ENCODE measurements at regions not wholly inside any gene's neighbourhood (a gene's known extent, or its start where the extent isn't known, plus 50 kb on each side); places are given as distances from the start of the nearest gene placed in this dataset.

DNA sequence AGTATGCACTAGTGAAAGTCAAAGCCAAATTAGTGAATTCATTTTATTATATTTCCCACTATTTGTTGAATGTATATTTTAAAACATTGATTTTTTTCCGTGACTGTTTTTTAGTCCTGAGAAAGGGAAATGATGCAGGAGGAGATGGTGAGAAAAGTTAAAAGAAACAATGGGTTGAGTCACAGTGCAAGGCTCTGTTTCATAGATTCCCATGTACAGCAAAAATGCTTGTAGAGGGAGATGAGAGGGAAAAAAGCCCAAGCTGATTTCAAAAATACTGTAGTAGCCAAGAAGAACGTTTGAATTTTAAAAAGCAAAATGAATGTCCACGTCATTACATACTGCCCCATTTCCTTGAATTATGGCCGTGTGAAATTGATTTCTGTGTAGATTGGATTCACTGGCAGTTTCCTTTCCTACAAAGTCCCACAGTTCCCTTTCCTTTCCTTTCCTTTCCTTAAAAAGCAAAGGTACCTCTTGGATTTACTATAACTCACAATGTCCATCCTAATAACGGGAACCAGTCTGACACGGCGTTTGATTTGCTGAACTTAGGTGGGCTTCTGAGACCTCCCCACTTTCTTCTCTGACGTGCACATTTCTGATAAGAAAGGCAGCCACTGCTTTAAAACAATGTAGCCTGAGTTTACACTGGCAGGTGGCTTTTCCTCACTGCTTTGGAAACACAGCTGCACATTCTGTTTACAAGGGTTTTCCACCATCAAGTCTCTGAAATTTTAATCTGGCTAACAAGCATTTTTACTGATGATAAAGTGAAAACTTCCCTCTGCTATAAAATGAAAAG is 63.7 kb downstream of the SPCS3 start:
- no peak for ATAC-seq
- Histone ChIP-seq H3K9me3 (no peaks in the 10 kb centered on the region), H3K4me3 (no peak overlapping the region), H3K36me3 (no peaks in the 10 kb centered on the region), H3K27ac (no peak overlapping the region), H3K27me3 (no peaks in the 10 kb centered on the region), H3K4me1 (no peaks in the 10 kb centered on the region)
- DNase-seq, result no peak
- TF ChIP-seq, protein P1, sequence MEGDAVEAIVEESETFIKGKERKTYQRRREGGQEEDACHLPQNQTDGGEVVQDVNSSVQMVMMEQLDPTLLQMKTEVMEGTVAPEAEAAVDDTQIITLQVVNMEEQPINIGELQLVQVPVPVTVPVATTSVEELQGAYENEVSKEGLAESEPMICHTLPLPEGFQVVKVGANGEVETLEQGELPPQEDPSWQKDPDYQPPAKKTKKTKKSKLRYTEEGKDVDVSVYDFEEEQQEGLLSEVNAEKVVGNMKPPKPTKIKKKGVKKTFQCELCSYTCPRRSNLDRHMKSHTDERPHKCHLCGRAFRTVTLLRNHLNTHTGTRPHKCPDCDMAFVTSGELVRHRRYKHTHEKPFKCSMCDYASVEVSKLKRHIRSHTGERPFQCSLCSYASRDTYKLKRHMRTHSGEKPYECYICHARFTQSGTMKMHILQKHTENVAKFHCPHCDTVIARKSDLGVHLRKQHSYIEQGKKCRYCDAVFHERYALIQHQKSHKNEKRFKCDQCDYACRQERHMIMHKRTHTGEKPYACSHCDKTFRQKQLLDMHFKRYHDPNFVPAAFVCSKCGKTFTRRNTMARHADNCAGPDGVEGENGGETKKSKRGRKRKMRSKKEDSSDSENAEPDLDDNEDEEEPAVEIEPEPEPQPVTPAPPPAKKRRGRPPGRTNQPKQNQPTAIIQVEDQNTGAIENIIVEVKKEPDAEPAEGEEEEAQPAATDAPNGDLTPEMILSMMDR (IDR thresholded peaks at IDR 0.05), result no peak
- intact Hi-C loops (cut with DNase I), result loop anchor here (10.0 kb wide), 1 partner anchor 661 kb away; no protein-coding TSS in a partner anchor

DNA sequence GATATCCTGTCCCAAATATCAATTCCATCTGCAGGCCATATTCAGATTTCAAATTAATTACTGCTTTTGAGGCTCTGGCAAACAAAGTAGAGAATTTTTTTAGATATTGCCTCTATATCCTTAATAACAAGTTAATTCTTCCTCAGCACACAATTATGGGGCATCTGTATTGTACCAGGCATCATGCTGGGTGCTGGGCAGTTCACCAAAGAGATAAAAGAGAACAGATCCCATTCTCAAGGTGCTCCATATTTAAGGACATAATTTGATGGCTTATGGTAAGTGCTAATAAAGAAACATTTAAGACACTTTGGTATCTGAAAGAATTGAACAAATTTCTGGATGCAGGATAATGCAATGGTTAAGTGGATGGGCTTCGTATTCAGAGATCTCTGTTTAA is 65.8 kb downstream of the SPCS3 start:
- no peak overlapping the region for H3K27ac ChIP-seq
- H3K4me1 ChIP-seq, result no peaks in the 10 kb centered on the region
- H3K4me3 ChIP-seq, result no peak overlapping the region
- H3K27me3 ChIP-seq, result no peaks in the 10 kb centered on the region
- no peaks in the 10 kb centered on the region for H3K9me3 ChIP-seq
- H3K36me3 ChIP-seq, result no peaks in the 10 kb centered on the region
- intact Hi-C loops (cut with DNase I), result loop anchor here (10.0 kb wide), 1 partner anchor 659 kb away; no protein-coding TSS in a partner anchor
- ATAC-seq, result no peak
- no peak for DNase-seq
- TF ChIP-seq, protein P1 (IDR thresholded peaks at IDR 0.05), result no peak

DNA sequence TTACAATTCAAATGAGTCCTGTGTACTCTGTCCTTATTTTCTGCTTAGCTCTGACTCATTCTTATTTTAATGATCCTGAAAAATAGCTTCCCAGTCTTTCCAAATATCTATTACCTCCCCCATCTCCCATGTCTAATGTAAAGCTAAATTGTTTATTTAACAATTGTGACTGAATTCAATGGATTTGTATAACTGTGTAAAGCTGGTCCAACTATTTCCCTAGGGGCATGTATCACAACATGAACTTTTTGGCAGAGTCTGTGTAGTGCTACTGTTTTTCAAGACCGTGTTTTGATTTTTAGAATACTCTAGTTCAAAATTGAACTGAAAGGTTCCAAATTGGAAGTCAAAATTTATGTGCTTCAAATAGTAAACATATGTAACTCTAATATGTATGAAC is 67.8 kb downstream of the SPCS3 start:
- DNase-seq (no peak), ATAC-seq (no peak)
- no peaks in the 10 kb centered on the region for H3K36me3 ChIP-seq
- intact Hi-C loops (cut with DNase I), result loop anchor here (10.0 kb wide), 1 partner anchor 657 kb away; no protein-coding TSS in a partner anchor
- no peak overlapping the region for H3K27ac ChIP-seq
- no peaks in the 10 kb centered on the region for H3K27me3 ChIP-seq
- no peak overlapping the region for H3K4me3 ChIP-seq
- no peaks in the 10 kb centered on the region for H3K9me3 ChIP-seq
- TF ChIP-seq, protein P1 (IDR thresholded peaks at IDR 0.05), result no peak
- H3K4me1 ChIP-seq, result no peaks in the 10 kb centered on the region

DNA sequence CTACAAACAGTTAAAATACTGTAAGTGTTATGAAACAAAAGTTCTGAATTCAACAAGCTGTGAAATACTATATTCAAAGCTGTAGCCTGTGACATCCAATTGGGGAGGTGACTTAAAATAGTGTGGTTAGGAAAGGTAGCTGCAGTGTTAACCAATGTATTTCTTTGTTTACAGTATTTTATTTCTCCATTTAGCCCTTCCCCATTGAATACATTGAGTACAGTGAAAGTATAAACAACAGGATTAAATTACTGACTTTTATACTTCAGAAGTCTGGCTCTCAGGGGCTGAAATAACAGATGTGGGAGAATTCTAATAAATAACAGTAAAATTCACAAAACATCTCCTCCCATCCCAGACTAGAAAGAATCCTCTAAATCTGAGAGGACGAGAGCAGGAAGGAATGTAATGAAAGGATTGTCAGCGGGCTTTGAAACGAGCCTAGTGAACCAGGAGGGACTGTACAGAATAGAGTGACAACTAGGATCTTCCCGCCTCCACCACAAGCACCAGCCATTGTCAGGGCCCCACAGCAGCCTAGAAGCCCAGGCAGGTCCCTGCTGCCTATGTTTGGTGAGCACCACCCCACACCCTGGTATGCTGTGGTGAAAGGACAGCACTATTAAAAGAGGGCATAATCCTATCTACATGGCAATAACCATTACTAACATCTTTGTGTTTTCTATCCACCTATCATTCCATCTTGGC is 73.7 kb downstream of the SPCS3 start:
- no peaks in the 10 kb centered on the region for H3K36me3 ChIP-seq
- DNase-seq, result no peak

DNA sequence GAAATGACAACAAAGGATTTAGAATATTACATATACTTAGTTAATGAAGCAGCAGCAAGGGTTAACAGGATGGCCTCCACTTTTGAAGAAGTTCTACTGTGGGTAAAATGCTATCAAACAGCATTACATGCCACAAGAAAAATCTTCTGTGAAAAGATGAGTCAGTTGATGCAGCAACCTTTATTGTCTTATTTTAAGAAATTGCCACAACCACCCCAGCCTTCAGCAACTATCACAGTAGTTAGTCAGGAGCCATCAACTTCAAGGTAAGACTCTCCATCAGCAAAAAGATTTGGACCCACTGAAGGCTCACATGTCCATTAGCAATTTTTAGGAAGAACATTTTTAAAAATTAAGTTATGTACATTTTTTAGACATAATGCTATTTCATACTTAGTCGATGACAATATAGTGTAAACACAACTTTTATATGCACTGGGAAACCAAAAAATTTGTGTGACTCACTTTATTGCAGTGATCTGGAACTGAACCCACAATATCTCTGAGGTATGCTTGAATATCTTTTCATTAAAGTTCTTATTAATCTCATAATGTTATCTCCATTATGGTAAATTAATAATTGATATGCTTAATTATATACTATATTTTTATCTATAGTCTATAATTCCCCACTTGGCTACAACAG is 81.2 kb downstream of the SPCS3 start:
- Histone ChIP-seq H3K36me3 (no peaks in the 10 kb centered on the region), H3K27ac (no peak overlapping the region), H3K4me1 (no peaks in the 10 kb centered on the region), H3K9me3 (no peaks in the 10 kb centered on the region), H3K27me3 (no peaks in the 10 kb centered on the region), H3K4me3 (no peak overlapping the region)
- intact Hi-C loops (cut with DNase I), result no loop called here
- DNase-seq, result no peak
- TF ChIP-seq, protein P1 (IDR thresholded peaks at IDR 0.05), result no peak
- no peak for ATAC-seq

More for the DNA sequence above, 73.7 kb downstream of the SPCS3 start:
- H3K4me3 ChIP-seq, result no peak overlapping the region
- intact Hi-C loops (cut with DNase I), result no loop called here
- TF ChIP-seq, protein P1 (IDR thresholded peaks at IDR 0.05), result no peak
- no peaks in the 10 kb centered on the region for H3K27me3 ChIP-seq
- no peaks in the 10 kb centered on the region for H3K9me3 ChIP-seq
- no peak for ATAC-seq
- no peaks in the 10 kb centered on the region for H3K4me1 ChIP-seq
- no peak overlapping the region for H3K27ac ChIP-seq
